ENCODE measurements at regions not wholly inside any gene's neighbourhood (a gene's known extent, or its start where the extent isn't known, plus 50 kb on each side); places are given as distances from the start of the nearest gene placed in this dataset.

GRCh38 chr10:98332623-98333269 lies 64.8 kb upstream of the LOXL4 start:
- no peak for DNase-seq (ENCODE audit: low spot score)
- TF ChIP-seq CTCF (conservative IDR thresholded peaks at IDR 0.05; ENCODE audit: low read depth): no peak
- ChIA-PET CTCF (interaction anchor here (0.6 kb wide), 2 partner anchors 94 to 113 kb away, joined by 3 to 4 read pairs; no protein-coding TSS in a partner anchor), POLR2A (ENCODE audit: low non-redundant PET) (no interaction called here)
- no peak overlapping the region for H3K27ac ChIP-seq

GRCh38 chr10:98331885-98332284 lies 63.9 kb upstream of the LOXL4 start:
- ChIA-PET POLR2A (ENCODE audit: low non-redundant PET) (no interaction called here), CTCF (interaction anchor here (0.9 kb wide), 1 partner anchor 70 kb away, joined by 8 read pairs; no protein-coding TSS in a partner anchor)
- no peak overlapping the region for H3K27ac ChIP-seq
- DNase-seq (ENCODE audit: low spot score): no peak
- TF ChIP-seq CTCF (conservative IDR thresholded peaks at IDR 0.05; ENCODE audit: low read depth): no peak

- POLR2A ChIA-PET (ENCODE audit: low non-redundant PET): interaction anchor here (0.7 kb wide), 1 partner anchor 69 kb away, joined by 4 read pairs; no protein-coding TSS in a partner anchor
- CTCF ChIA-PET: interaction anchor here (0.6 to 1.5 kb wide), 3 partner anchors 26 to 161 kb away, joined by 3 to 4 read pairs (median 3); no protein-coding TSS in a partner anchor
- no peak for DNase-seq (ENCODE audit: low spot score)
- H3K27ac ChIP-seq: no peak overlapping the region
- no peak for TF ChIP-seq CTCF (conservative IDR thresholded peaks at IDR 0.05; ENCODE audit: low read depth)
Measured at GRCh38 chr10:98330987-98331386, 63.0 kb upstream of the LOXL4 start.

GRCh38 chr10:98328640-98329039 lies 60.6 kb upstream of the LOXL4 start:
- ChIA-PET CTCF (interaction anchor here (2.6 kb wide), 1 partner anchor 19 kb away, joined by 7 read pairs; no protein-coding TSS in a partner anchor), POLR2A (ENCODE audit: low non-redundant PET) (no interaction called here)
- no peak for TF ChIP-seq CTCF (conservative IDR thresholded peaks at IDR 0.05; ENCODE audit: low read depth)
- no peak overlapping the region for H3K27ac ChIP-seq
- no peak for DNase-seq (ENCODE audit: low spot score)

GRCh38 chr10:98328163-98328562 lies 60.2 kb upstream of the LOXL4 start:
- H3K27ac ChIP-seq: no peak overlapping the region
- ChIA-PET CTCF (interaction anchor here (2.6 kb wide), 1 partner anchor 19 kb away, joined by 7 read pairs; no protein-coding TSS in a partner anchor), POLR2A (ENCODE audit: low non-redundant PET) (no interaction called here)
- no peak for TF ChIP-seq CTCF (conservative IDR thresholded peaks at IDR 0.05; ENCODE audit: low read depth)
- no peak for DNase-seq (ENCODE audit: low spot score)

GRCh38 chr10:98326621-98327027 lies 58.6 kb upstream of the LOXL4 start:
- no peak overlapping the region for H3K27ac ChIP-seq
- POLR2A ChIA-PET (ENCODE audit: low non-redundant PET): no interaction called here
- no peak for TF ChIP-seq CTCF (conservative IDR thresholded peaks at IDR 0.05; ENCODE audit: low read depth)
- DNase-seq (ENCODE audit: low spot score): no peak
- CTCF ChIA-PET: interaction anchor here (2.6 kb wide), 1 partner anchor 17 kb away, joined by 7 read pairs; no protein-coding TSS in a partner anchor

All from RWPE1 (cell line).